GM12878 (cell line): ENCODE measurements at regions not wholly inside any gene's neighbourhood (a gene's known extent, or its start where the extent isn't known, plus 50 kb on each side); places are given as distances from the start of the nearest gene placed in this dataset.

ENCODE experiments used
- ATAC-seq: fragments of 200-7000 bp; cut with Tn5 transposase; 3 replicates; pipeline ENCODE4 v1.9.1; 2020; ENCODE audit warnings: mild to moderate bottlenecking, moderate library complexity
- BruUV-seq: library from RNA; stranded (reverse); fragments of 400-500 nt; replicated peaks from 2 replicates; lab custom pipeline; 2021; lab: Mats Ljungman, UMichigan
- CTCF ChIA-PET: fragments of 300-600 bp; sonication (Branson Sonifier 250); formaldehyde crosslinking; extraction: SDS; loops from one replicate; lab custom pipeline; 2021; ENCODE audit warnings: inconsistent platforms; lab: Yijun Ruan, JAX
- POLR2A ChIA-PET: fragments of 350-600 bp; formaldehyde crosslinking; extraction: SDS; loops from one replicate; lab custom pipeline; 2021; ENCODE audit warnings: inconsistent platforms; lab: Charles Lee
- RAD21 ChIA-PET: fragments of 300-600 bp; sonication (Branson Sonifier 250); formaldehyde crosslinking; loops from one replicate; lab custom pipeline; 2023; ENCODE audit warnings: antibody characterized with exemption; ENCODE audit not compliant: unreplicated experiment; lab: Charles Lee
- SMC1A ChIA-PET: fragments of 300-600 bp; sonication (Branson Sonifier 250); formaldehyde crosslinking; loops from one replicate; lab custom pipeline; 2023; ENCODE audit not compliant: unreplicated experiment, uncharacterized antibody; lab: Charles Lee
- DNase-seq: peaks from one replicate; pipeline ENCODE4 v3.0.0-alpha.2; 2011; ENCODE audit warnings: low read depth, low spot score
- FAIRE-seq: peaks from 3 replicates; lab custom pipeline; 2011; peaks lifted over from hg19 to GRCh38; lab: Jason Lieb, UNC
- H2AFZ ChIP-seq: 2 replicates; pipeline ENCODE4 v1.6.0; 2011; ENCODE audit warnings: low read depth, low read length, control low read depth; ENCODE audit not compliant: control insufficient read depth
- H3K27ac ChIP-seq: 2 replicates; pipeline ENCODE4 v1.5.1; 2011; ENCODE audit warnings: control low read depth; ENCODE audit not compliant: control insufficient read depth, insufficient read depth
- H3K27me3 ChIP-seq, 2 experiments: replicated peaks in 1 of 2; 2 replicates each; pipeline versions ENCODE4 v1.6.0 to v1.6.1; 2011; ENCODE audit warnings: low read length in 1 of 2; ENCODE audit not compliant: control insufficient read depth in 2 of 2, insufficient read depth in 2 of 2
- H3K36me3 ChIP-seq, 2 experiments: 2 replicates each; pipeline ENCODE4 v1.5.1; 2011; ENCODE audit warnings: low read length in 1 of 2; ENCODE audit not compliant: control insufficient read depth in 2 of 2, insufficient read depth in 2 of 2
- H3K4me1 ChIP-seq: 2 replicates; pipeline ENCODE4 v1.6.1; 2011; ENCODE audit warnings: mild to moderate bottlenecking, low read length, moderate library complexity, mixed read lengths; ENCODE audit not compliant: control insufficient read depth, insufficient read depth
- H3K4me2 ChIP-seq: 2 replicates; pipeline ENCODE4 v1.6.0; 2011; ENCODE audit warnings: control low read depth; ENCODE audit not compliant: control insufficient read depth, insufficient read depth
- H3K4me3 ChIP-seq: fragments of 200-600 bp; sonication (generic); 2 replicates; pipeline ENCODE4 v1.5.1; 2016
- H3K79me2 ChIP-seq: 2 replicates; pipeline ENCODE4 v1.6.0; 2011; ENCODE audit warnings: low read length; ENCODE audit not compliant: control insufficient read depth, insufficient read depth
- H3K9ac ChIP-seq: 2 replicates; pipeline ENCODE4 v1.8.0; 2011; ENCODE audit warnings: low read length, control low read depth, mixed read lengths; ENCODE audit not compliant: control insufficient read depth, insufficient read depth
- H3K9me3 ChIP-seq: replicated peaks from 3 replicates; pipeline ENCODE4 v1.5.1; 2011; ENCODE audit warnings: mild to moderate bottlenecking, low read length; ENCODE audit not compliant: control insufficient read depth, insufficient read depth
- H4K20me1 ChIP-seq: 2 replicates; pipeline ENCODE4 v1.6.0; 2011; ENCODE audit not compliant: control insufficient read depth, insufficient read depth
- BHLHE40 ChIP-seq, 2 experiments: fragments of 450-650 bp in 1 of 2; IDR thresholded peaks; 2 replicates each; pipeline ENCODE4 v1.6.1; 2011 to 2017; ENCODE audit warnings: low read depth in 2 of 2, borderline replicate concordance in 1 of 2, improper control_type of control experiment in 1 of 2, low read length in 1 of 2, mild to moderate bottlenecking in 1 of 2
- HDGF ChIP-seq: fragments of 450-650 bp; IDR thresholded peaks from 2 replicates; pipeline ENCODE4 v1.6.1; 2016; ENCODE audit warnings: antibody characterized with exemption
- MTA2 ChIP-seq: fragments of 450-650 bp; IDR thresholded peaks from 2 replicates; pipeline ENCODE4 v1.6.1; 2016; ENCODE audit warnings: low read depth, mild to moderate bottlenecking, moderate library complexity
- PBX3 ChIP-seq: IDR thresholded peaks from 2 replicates; pipeline ENCODE4 v1.6.1; 2011; ENCODE audit warnings: mild to moderate bottlenecking, low read depth, low read length, moderate library complexity; ENCODE audit not compliant: insufficient replicate concordance
- RB1 ChIP-seq: fragments of 450-650 bp; formaldehyde crosslinking; IDR thresholded peaks from 2 replicates; pipeline ENCODE4 v1.6.1; 2017; ENCODE audit warnings: mild to moderate bottlenecking, borderline replicate concordance
- SREBF1 ChIP-seq: IDR thresholded peaks from 2 replicates; pipeline ENCODE4 v1.6.1; 2012; ENCODE audit warnings: mild to moderate bottlenecking, low read length
- STAT1 ChIP-seq: fragments of 450-650 bp; conservative IDR thresholded peaks from 2 replicates; pipeline ENCODE4 v1.6.1; 2014; ENCODE audit warnings: antibody characterized with exemption, mild to moderate bottlenecking
- WGBS: methylation state at CpG from one replicate; pipeline ENCODE4 v1.1.6; 2016; ENCODE audit warnings: low lambda C conversion rate; ENCODE audit not compliant: insufficient replicate concordance, insufficient coverage; ENCODE audit errors: missing lambda C conversion rate; 5-methylcytosine and 5-hydroxymethylcytosine counted together
- in situ Hi-C: fragments of 300-500 bp; cut with MboI; formaldehyde crosslinking; loops from 9 replicates; pipeline ENCODE4 v1.14.3; 2018; ENCODE audit warnings: mixed read lengths
- intact Hi-C: fragments of 100-400 bp; cut with micrococcal nuclease; formaldehyde crosslinking; loops from one replicate; pipeline ENCODE4 v1.14.2; 2022; ENCODE audit not compliant: unreplicated experiment

DNA sequence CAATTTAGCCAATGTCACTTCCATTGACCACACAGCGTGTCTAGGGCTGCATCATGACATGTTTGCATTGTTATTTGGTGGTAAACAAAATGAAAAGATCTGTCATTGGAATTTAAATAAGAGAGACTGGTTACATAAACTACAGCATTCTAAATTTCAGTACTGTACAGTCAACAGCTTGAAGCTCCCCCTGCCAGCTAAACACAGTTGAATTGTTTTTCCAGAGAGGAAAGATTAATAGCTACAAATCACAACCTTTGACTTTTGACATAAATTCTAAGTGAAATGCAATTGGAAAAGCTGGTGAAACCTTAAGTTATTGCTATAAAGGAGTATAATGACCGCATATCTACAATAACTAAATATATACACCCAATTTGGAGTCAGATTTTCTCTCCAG, 1600.0 kb upstream of the ACVR2A start:
- H2AFZ ChIP-seq = no peak overlapping the region
- BruUV-seq = no TSS peak
- H3K4me1 ChIP-seq = no peaks in the 10 kb centered on the region
- ChIA-PET POLR2A (no interaction called here), CTCF (interaction anchor here (0.7 to 1.6 kb wide), 3 partner anchors 11 to 265 kb away, joined by 3 to 10 read pairs (median 4); no protein-coding TSS in a partner anchor), SMC1A (interaction anchor here (0.6 to 1.8 kb wide), 9 partner anchors 8 to 208 kb away, joined by 3 to 6 read pairs (median 3); no protein-coding TSS in a partner anchor), RAD21 (interaction anchor here (1.5 to 1.6 kb wide), 2 partner anchors 9 to 19 kb away, joined by 4 read pairs; no protein-coding TSS in a partner anchor)
- intact Hi-C loops (no loop called here), in situ Hi-C loops (no loop called here)
- H3K36me3 ChIP-seq = no peaks in the 10 kb centered on the region
- DNase-seq (no peak), FAIRE-seq (no peak), ATAC-seq (no peak)
- H3K9ac ChIP-seq = no peak overlapping the region
- no peak overlapping the region for H3K27ac ChIP-seq
- H3K9me3 ChIP-seq = no peaks in the 10 kb centered on the region
- H4K20me1 ChIP-seq = no peaks in the 10 kb centered on the region
- H3K79me2 ChIP-seq = no peaks in the 10 kb centered on the region
- no peak overlapping the region for H3K4me2 ChIP-seq
- TF ChIP-seq PBX3 (no peak), HDGF (no peak), RB1 (no peak), MTA2 (no peak), SREBF1 (no peak), STAT1 (no peak), BHLHE40 (IDR thresholded peaks at IDR 0.05; ENCODE audit: borderline replicate concordance in 1 of 2, low read depth in 2 of 2, low read length in 1 of 2) (no peak)
- no peak overlapping the region for H3K4me3 ChIP-seq
- 18% methylated on average over 2 of the region's 2 CpGs for WGBS
- no peaks in the 10 kb centered on the region for H3K27me3 ChIP-seq
